ENCODE measurements at regions not wholly inside any gene's neighbourhood (a gene's known extent, or its start where the extent isn't known, plus 50 kb on each side); places are given as distances from the start of the nearest gene placed in this dataset.

DNA sequence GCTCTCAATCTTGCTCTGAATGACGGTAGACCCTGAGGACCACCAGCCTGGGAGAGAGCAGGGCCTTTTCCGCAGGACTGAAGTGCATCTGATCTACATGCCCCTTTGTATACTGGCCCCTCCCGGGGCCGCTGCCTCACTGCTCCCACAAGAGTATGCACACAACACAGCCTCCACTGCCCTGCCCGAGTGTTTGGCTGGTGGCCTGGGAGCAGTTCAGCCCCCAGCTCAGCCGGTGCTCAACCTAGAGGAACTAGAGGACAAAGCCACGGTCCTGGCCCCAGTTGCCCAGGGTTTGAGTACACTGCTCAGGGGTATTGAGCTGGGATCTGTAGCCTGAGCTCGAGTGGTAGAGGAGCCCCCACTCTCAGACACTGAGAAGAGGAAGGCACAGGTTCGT, 118.9 kb upstream of the CAB39 start:
- DNase-seq (ENCODE audit: low spot score) = no peak
- TF ChIP-seq, protein P1, sequence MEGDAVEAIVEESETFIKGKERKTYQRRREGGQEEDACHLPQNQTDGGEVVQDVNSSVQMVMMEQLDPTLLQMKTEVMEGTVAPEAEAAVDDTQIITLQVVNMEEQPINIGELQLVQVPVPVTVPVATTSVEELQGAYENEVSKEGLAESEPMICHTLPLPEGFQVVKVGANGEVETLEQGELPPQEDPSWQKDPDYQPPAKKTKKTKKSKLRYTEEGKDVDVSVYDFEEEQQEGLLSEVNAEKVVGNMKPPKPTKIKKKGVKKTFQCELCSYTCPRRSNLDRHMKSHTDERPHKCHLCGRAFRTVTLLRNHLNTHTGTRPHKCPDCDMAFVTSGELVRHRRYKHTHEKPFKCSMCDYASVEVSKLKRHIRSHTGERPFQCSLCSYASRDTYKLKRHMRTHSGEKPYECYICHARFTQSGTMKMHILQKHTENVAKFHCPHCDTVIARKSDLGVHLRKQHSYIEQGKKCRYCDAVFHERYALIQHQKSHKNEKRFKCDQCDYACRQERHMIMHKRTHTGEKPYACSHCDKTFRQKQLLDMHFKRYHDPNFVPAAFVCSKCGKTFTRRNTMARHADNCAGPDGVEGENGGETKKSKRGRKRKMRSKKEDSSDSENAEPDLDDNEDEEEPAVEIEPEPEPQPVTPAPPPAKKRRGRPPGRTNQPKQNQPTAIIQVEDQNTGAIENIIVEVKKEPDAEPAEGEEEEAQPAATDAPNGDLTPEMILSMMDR (IDR thresholded peaks at IDR 0.05; ENCODE audit: extremely low read depth, insufficient read depth, missing control alignments) = no peak
- in situ Hi-C loops (cut with MboI; ENCODE audit: low pct_unique_long_range_greater_than_20kb, low sequenced_read_pairs, unreplicated experiment) = no loop called here

DNA sequence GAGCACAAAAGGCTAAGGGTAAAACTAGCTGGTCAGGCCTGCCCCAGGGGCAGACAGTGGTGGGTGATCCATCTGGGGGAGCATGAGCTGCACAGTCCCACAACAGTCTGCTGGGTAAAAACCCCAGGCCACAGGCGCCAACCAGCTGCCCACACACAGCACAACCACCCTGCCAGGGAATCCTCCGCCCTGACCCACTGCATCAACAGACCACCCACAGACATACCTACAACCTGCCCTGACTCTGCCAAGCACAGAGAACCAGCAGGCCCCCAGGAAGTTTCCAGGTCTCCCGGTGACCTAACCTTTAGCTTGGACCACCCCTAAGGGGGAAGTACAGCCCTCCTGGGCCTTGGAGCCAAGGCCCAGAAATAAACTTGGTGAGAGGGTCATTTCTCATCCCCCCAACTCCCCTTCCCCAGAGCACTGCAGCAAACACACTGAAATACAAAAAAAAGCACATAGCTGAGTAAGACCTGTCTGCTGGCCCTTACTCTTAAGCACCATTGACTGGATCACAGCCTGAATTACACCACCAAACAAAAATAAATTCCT, 118.3 kb upstream of the CAB39 start:
- TF ChIP-seq, protein P1 (IDR thresholded peaks at IDR 0.05; ENCODE audit: extremely low read depth, insufficient read depth, missing control alignments) = no peak
- in situ Hi-C loops (cut with MboI; ENCODE audit: low pct_unique_long_range_greater_than_20kb, low sequenced_read_pairs, unreplicated experiment) = no loop called here
- DNase-seq (ENCODE audit: low spot score) = no peak

DNA sequence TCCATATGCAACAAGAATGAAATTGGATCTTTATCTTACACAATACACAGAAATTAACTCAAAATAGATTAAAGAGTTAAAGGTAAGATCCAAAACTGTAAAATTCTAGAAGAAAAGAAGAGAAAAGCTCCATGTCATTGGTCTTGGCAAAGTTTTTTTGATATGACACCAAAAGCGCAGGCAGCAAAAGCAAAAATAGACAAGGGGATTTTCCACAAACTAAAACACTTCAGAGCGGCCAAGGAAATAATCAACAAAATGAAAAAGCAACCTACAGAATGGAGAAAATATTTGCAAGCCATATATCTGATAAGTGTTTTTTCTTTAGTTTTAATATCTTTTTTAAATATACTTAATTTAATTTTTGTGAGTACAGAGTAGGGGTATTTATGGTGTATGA, 112.8 kb upstream of the CAB39 start:
- TF ChIP-seq, protein P1 (IDR thresholded peaks at IDR 0.05; ENCODE audit: extremely low read depth, insufficient read depth, missing control alignments) = no peak
- in situ Hi-C loops (cut with MboI; ENCODE audit: low pct_unique_long_range_greater_than_20kb, low sequenced_read_pairs, unreplicated experiment) = loop anchor here (10.0 to 25.0 kb wide), 2 partner anchors 395 to 588 kb away; no protein-coding TSS in a partner anchor

DNA sequence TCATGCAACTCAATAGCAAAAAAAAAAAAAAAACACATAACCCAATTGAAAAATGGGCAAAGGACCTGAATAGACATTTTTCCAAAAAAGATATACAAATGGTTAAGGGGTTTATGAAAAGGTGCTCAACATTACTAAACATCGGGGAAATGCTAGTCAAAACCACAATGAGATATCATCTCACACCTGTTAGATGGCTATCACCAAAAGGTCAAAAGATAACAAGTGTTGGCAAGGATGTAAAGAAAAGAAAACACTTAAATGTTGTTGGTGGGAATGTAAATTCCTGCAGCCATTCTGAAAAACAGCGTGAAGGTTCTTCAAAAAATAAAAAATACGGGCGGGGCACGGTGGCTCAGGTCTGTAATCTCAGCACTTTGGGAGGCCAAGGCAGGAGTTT, 112.4 kb upstream of the CAB39 start:
- in situ Hi-C loops (cut with MboI; ENCODE audit: low pct_unique_long_range_greater_than_20kb, low sequenced_read_pairs, unreplicated experiment) = loop anchor here (10.0 to 25.0 kb wide), 2 partner anchors 395 to 588 kb away; no protein-coding TSS in a partner anchor
- DNase-seq (ENCODE audit: low spot score) = no peak
- TF ChIP-seq, protein P1 (IDR thresholded peaks at IDR 0.05; ENCODE audit: extremely low read depth, insufficient read depth, missing control alignments) = no peak

More for the DNA sequence above, 112.8 kb upstream of the CAB39 start:
- no peak for DNase-seq (ENCODE audit: low spot score)

DNA sequence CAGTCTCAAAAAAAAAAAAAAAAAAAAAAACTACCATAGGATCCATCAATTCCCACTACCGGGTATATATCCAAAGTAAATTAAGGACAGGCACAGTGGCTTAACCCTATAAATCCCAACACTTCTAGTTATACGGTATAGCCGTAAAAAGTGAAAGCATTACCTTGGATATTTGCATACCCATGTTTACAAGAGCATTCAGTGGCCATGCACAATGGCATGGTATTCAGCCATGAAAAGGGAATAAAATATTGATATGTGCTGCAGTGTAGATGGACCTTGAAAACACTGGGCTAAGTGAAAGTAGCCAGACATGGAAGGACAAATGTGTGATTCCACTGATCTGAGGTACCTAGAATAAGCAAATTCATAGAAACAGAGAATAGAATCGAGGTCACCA, 111.8 kb upstream of the CAB39 start:
- in situ Hi-C loops (cut with MboI; ENCODE audit: low pct_unique_long_range_greater_than_20kb, low sequenced_read_pairs, unreplicated experiment) = loop anchor here (10.0 to 25.0 kb wide), 2 partner anchors 396 to 589 kb away; no protein-coding TSS in a partner anchor
- TF ChIP-seq, protein P1 (IDR thresholded peaks at IDR 0.05; ENCODE audit: extremely low read depth, insufficient read depth, missing control alignments) = no peak
- no peak for DNase-seq (ENCODE audit: low spot score)

DNA sequence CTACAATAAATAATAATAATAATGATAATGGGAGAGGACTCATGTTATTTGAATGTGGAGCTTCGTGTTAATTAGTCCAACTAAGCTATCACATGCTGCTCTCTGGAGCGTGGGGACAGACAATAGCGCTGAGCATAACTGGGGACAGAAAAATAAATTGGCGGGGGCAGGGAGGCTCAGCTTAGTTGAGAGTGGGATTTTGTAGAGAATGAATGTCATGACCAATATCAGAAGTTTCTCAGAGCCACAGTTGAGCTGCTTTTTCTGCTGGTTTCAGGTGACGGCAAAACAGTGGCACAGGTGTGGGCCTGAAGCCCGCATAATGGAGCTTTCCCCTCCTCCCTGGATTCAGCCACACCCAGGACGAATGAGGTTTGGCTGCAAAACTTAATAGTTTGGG, 111.1 kb upstream of the CAB39 start:
- peak; percentile 53 for DNase-seq (ENCODE audit: low spot score)
- TF ChIP-seq, protein P1 (IDR thresholded peaks at IDR 0.05; ENCODE audit: extremely low read depth, insufficient read depth, missing control alignments) = no peak
- in situ Hi-C loops (cut with MboI; ENCODE audit: low pct_unique_long_range_greater_than_20kb, low sequenced_read_pairs, unreplicated experiment) = loop anchor here (10.0 to 25.0 kb wide), 2 partner anchors 397 to 589 kb away; no protein-coding TSS in a partner anchor
